HG03558 (cell line): ENCODE measurements at regions not wholly inside any gene's neighbourhood (a gene's known extent, or its start where the extent isn't known, plus 50 kb on each side); places are given as distances from the start of the nearest gene placed in this dataset.
A peak's percentile ranks its signal among the peaks of the same experiment; 100 is the strongest.
"Not testable (repeated sequence)": the region's sequence is repeated elsewhere in the genome, so short reads cannot be mapped to it uniquely, and the experiment has no call there.

Source experiments
- ATAC-seq: cut with Tn5 transposase; IDR thresholded peaks from one replicate; pipeline ENCODE4 v1.9.1; 2021; ENCODE audit warnings: moderate number of reproducible peaks; ENCODE audit not compliant: unreplicated experiment; ENCODE audit errors: extremely low read depth

GRCh38 chr4:138599965-138600364 lies 357.8 kb upstream of the SLC7A11 start:
- no peak for ATAC-seq

GRCh38 chr4:138598226-138598625 lies 356.1 kb upstream of the SLC7A11 start:
- ATAC-seq, result no peak

- ATAC-seq, result no peak
These were observed 354.7 kb upstream of the SLC7A11 start for GRCh38 chr4:138596896-138597295.

- no peak for ATAC-seq
These were observed 353.7 kb upstream of the SLC7A11 start for GRCh38 chr4:138595731-138596460.

- no peak for ATAC-seq
These were observed 353.0 kb upstream of the SLC7A11 start for GRCh38 chr4:138595171-138595570.

GRCh38 chr4:138592796-138593195 lies 350.6 kb upstream of the SLC7A11 start:
- no peak for ATAC-seq

- no peak for ATAC-seq
These were observed 349.7 kb upstream of the SLC7A11 start for GRCh38 chr4:138591808-138592207.

- ATAC-seq, result no peak
These were observed 346.4 kb upstream of the SLC7A11 start for GRCh38 chr4:138588501-138588900.

GRCh38 chr4:138579146-138579545 lies 337.0 kb upstream of the SLC7A11 start:
- ATAC-seq, result no peak

- not testable (repeated sequence) for ATAC-seq
These were observed 335.7 kb upstream of the SLC7A11 start for GRCh38 chr4:138577826-138578225.

- ATAC-seq, result no peak
These were observed 335.0 kb upstream of the SLC7A11 start for GRCh38 chr4:138577145-138577544.

- no peak for ATAC-seq
These were observed 334.5 kb upstream of the SLC7A11 start for GRCh38 chr4:138576684-138577083.

- ATAC-seq, result no peak
These were observed 331.1 kb upstream of the SLC7A11 start for GRCh38 chr4:138573246-138573645.

GRCh38 chr4:138572007-138572406 lies 329.9 kb upstream of the SLC7A11 start:
- ATAC-seq, result no peak

GRCh38 chr4:138567696-138568095 lies 325.5 kb upstream of the SLC7A11 start:
- ATAC-seq, result no peak

- no peak for ATAC-seq
These were observed 323.4 kb upstream of the SLC7A11 start for GRCh38 chr4:138565576-138565975.

- ATAC-seq, result no peak
These were observed 320.4 kb upstream of the SLC7A11 start for GRCh38 chr4:138562544-138562991.

- ATAC-seq, result no peak
These were observed 319.8 kb upstream of the SLC7A11 start for GRCh38 chr4:138561906-138562305.

- ATAC-seq, result no peak
These were observed 319.2 kb upstream of the SLC7A11 start for GRCh38 chr4:138561276-138561880.

- ATAC-seq, result no peak
These were observed 318.3 kb upstream of the SLC7A11 start for GRCh38 chr4:138560448-138560847.

GRCh38 chr4:138558886-138559285 lies 316.7 kb upstream of the SLC7A11 start:
- ATAC-seq, result no peak

- peak; percentile 78 for ATAC-seq
These were observed 313.4 kb upstream of the SLC7A11 start for GRCh38 chr4:138555584-138555983.
